ENCODE measurements at regions not wholly inside any gene's neighbourhood (a gene's known extent, or its start where the extent isn't known, plus 50 kb on each side); places are given as distances from the start of the nearest gene placed in this dataset.

GRCh38 chr9:87102126-87102525 lies 154.8 kb upstream of the GAS1 start:
- no peaks in the 10 kb centered on the region for H3K9me3 ChIP-seq (ENCODE audit: low read length)
- peaks cover 12% of the 10 kb centered on the region for H3K4me1 ChIP-seq (ENCODE audit: insufficient read depth, low read length)
- no peak overlapping the region for H3K27ac ChIP-seq (ENCODE audit: low read depth, low read length)
- H3K27me3 ChIP-seq (ENCODE audit: control insufficient read depth in 1 of 2, insufficient read depth in 2 of 2, low read length in 2 of 2), result no peaks in the 10 kb centered on the region
- no peak overlapping the region for H3K4me3 ChIP-seq (ENCODE audit: low read depth in 1 of 2, low read length in 2 of 2)
- no peaks in the 10 kb centered on the region for H3K36me3 ChIP-seq (ENCODE audit: insufficient read depth, low read length)
- H3K9ac ChIP-seq (ENCODE audit: low read length), result no peak overlapping the region

- H3K4me3 ChIP-seq (ENCODE audit: low read depth in 1 of 2, low read length in 2 of 2), result no peak overlapping the region
- no peaks in the 10 kb centered on the region for H3K9me3 ChIP-seq (ENCODE audit: low read length)
- no peaks in the 10 kb centered on the region for H3K27me3 ChIP-seq (ENCODE audit: control insufficient read depth in 1 of 2, insufficient read depth in 2 of 2, low read length in 2 of 2)
- no peak overlapping the region for H3K27ac ChIP-seq (ENCODE audit: low read depth, low read length)
- H3K4me1 ChIP-seq (ENCODE audit: insufficient read depth, low read length), result peaks cover 14% of the 10 kb centered on the region
- no peak overlapping the region for H3K9ac ChIP-seq (ENCODE audit: low read length)
- no peaks in the 10 kb centered on the region for H3K36me3 ChIP-seq (ENCODE audit: insufficient read depth, low read length)
Measured at GRCh38 chr9:87107072-87107471, 159.8 kb upstream of the GAS1 start.

GRCh38 chr9:87108661-87109060 lies 161.4 kb upstream of the GAS1 start:
- H3K4me3 ChIP-seq (ENCODE audit: low read depth in 1 of 2, low read length in 2 of 2), result no peak overlapping the region
- H3K4me1 ChIP-seq (ENCODE audit: insufficient read depth, low read length), result peaks cover 14% of the 10 kb centered on the region
- H3K27me3 ChIP-seq (ENCODE audit: control insufficient read depth in 1 of 2, insufficient read depth in 2 of 2, low read length in 2 of 2), result no peaks in the 10 kb centered on the region
- H3K9ac ChIP-seq (ENCODE audit: low read length), result no peak overlapping the region
- peak overlapping the region; percentile 21 for H3K27ac ChIP-seq (ENCODE audit: low read depth, low read length)
- H3K36me3 ChIP-seq (ENCODE audit: insufficient read depth, low read length), result no peaks in the 10 kb centered on the region
- no peaks in the 10 kb centered on the region for H3K9me3 ChIP-seq (ENCODE audit: low read length)

- Histone ChIP-seq H3K27me3 (ENCODE audit: control insufficient read depth in 1 of 2, insufficient read depth in 2 of 2, low read length in 2 of 2) (no peaks in the 10 kb centered on the region), H3K27ac (ENCODE audit: low read depth, low read length) (no peak overlapping the region)
Measured at GRCh38 chr9:87109231-87109631, 161.9 kb upstream of the GAS1 start.

GRCh38 chr9:87109851-87110250 lies 162.5 kb upstream of the GAS1 start:
- no peak overlapping the region for H3K4me3 ChIP-seq (ENCODE audit: low read depth in 1 of 2, low read length in 2 of 2)
- no peaks in the 10 kb centered on the region for H3K36me3 ChIP-seq (ENCODE audit: insufficient read depth, low read length)
- H3K27ac ChIP-seq (ENCODE audit: low read depth, low read length), result no peak overlapping the region
- peaks cover 14% of the 10 kb centered on the region for H3K4me1 ChIP-seq (ENCODE audit: insufficient read depth, low read length)
- H3K9me3 ChIP-seq (ENCODE audit: low read length), result no peaks in the 10 kb centered on the region
- no peak overlapping the region for H3K9ac ChIP-seq (ENCODE audit: low read length)
- no peaks in the 10 kb centered on the region for H3K27me3 ChIP-seq (ENCODE audit: control insufficient read depth in 1 of 2, insufficient read depth in 2 of 2, low read length in 2 of 2)

More at GRCh38 chr9:87109231-87109631, 161.9 kb upstream of the GAS1 start:
- peaks cover 14% of the 10 kb centered on the region for H3K4me1 ChIP-seq (ENCODE audit: insufficient read depth, low read length)
- H3K4me3 ChIP-seq (ENCODE audit: low read depth in 1 of 2, low read length in 2 of 2), result no peak overlapping the region
- H3K9me3 ChIP-seq (ENCODE audit: low read length), result no peaks in the 10 kb centered on the region
- no peaks in the 10 kb centered on the region for H3K36me3 ChIP-seq (ENCODE audit: insufficient read depth, low read length)
- H3K9ac ChIP-seq (ENCODE audit: low read length), result no peak overlapping the region

- Histone ChIP-seq H3K4me1 (ENCODE audit: insufficient read depth, low read length) (peaks cover 24% of the 10 kb centered on the region), H3K9ac (ENCODE audit: low read length) (no peak overlapping the region), H3K27me3 (ENCODE audit: control insufficient read depth in 1 of 2, insufficient read depth in 2 of 2, low read length in 2 of 2) (no peaks in the 10 kb centered on the region), H3K4me3 (ENCODE audit: low read depth in 1 of 2, low read length in 2 of 2) (no peak overlapping the region), H3K36me3 (ENCODE audit: insufficient read depth, low read length) (no peaks in the 10 kb centered on the region), H3K27ac (ENCODE audit: low read depth, low read length) (no peak overlapping the region), H3K9me3 (ENCODE audit: low read length) (no peaks in the 10 kb centered on the region)
Measured at GRCh38 chr9:87111010-87111409, 163.7 kb upstream of the GAS1 start.

GRCh38 chr9:87112656-87113055 lies 165.3 kb upstream of the GAS1 start:
- Histone ChIP-seq H3K4me3 (ENCODE audit: low read depth in 1 of 2, low read length in 2 of 2) (no peak overlapping the region), H3K27ac (ENCODE audit: low read depth, low read length) (no peak overlapping the region), H3K9ac (ENCODE audit: low read length) (no peak overlapping the region)

GRCh38 chr9:87113874-87114273 lies 166.6 kb upstream of the GAS1 start:
- Histone ChIP-seq H3K9ac (ENCODE audit: low read length) (no peak overlapping the region), H3K27ac (ENCODE audit: low read depth, low read length) (no peak overlapping the region), H3K9me3 (ENCODE audit: low read length) (no peaks in the 10 kb centered on the region), H3K4me1 (ENCODE audit: insufficient read depth, low read length) (peaks cover 31% of the 10 kb centered on the region), H3K36me3 (ENCODE audit: insufficient read depth, low read length) (no peaks in the 10 kb centered on the region), H3K27me3 (ENCODE audit: control insufficient read depth in 1 of 2, insufficient read depth in 2 of 2, low read length in 2 of 2) (no peaks in the 10 kb centered on the region), H3K4me3 (ENCODE audit: low read depth in 1 of 2, low read length in 2 of 2) (no peak overlapping the region)

More at GRCh38 chr9:87112656-87113055, 165.3 kb upstream of the GAS1 start:
- no peaks in the 10 kb centered on the region for H3K9me3 ChIP-seq (ENCODE audit: low read length)
- H3K4me1 ChIP-seq (ENCODE audit: insufficient read depth, low read length), result peaks cover 34% of the 10 kb centered on the region
- H3K36me3 ChIP-seq (ENCODE audit: insufficient read depth, low read length), result no peaks in the 10 kb centered on the region
- H3K27me3 ChIP-seq (ENCODE audit: control insufficient read depth in 1 of 2, insufficient read depth in 2 of 2, low read length in 2 of 2), result no peaks in the 10 kb centered on the region

GRCh38 chr9:87115785-87116184 lies 168.5 kb upstream of the GAS1 start:
- Histone ChIP-seq H3K4me1 (ENCODE audit: insufficient read depth, low read length) (peaks cover 41% of the 10 kb centered on the region), H3K27ac (ENCODE audit: low read depth, low read length) (no peak overlapping the region), H3K9ac (ENCODE audit: low read length) (no peak overlapping the region)

GRCh38 chr9:87116492-87116891 lies 169.2 kb upstream of the GAS1 start:
- Histone ChIP-seq H3K4me3 (ENCODE audit: low read depth in 1 of 2, low read length in 2 of 2) (no peak overlapping the region), H3K9me3 (ENCODE audit: low read length) (no peaks in the 10 kb centered on the region), H3K27ac (ENCODE audit: low read depth, low read length) (no peak overlapping the region), H3K9ac (ENCODE audit: low read length) (no peak overlapping the region), H3K4me1 (ENCODE audit: insufficient read depth, low read length) (peaks cover 48% of the 10 kb centered on the region), H3K27me3 (ENCODE audit: control insufficient read depth in 1 of 2, insufficient read depth in 2 of 2, low read length in 2 of 2) (no peaks in the 10 kb centered on the region), H3K36me3 (ENCODE audit: insufficient read depth, low read length) (no peaks in the 10 kb centered on the region)

More at GRCh38 chr9:87115785-87116184, 168.5 kb upstream of the GAS1 start:
- Histone ChIP-seq H3K4me3 (ENCODE audit: low read depth in 1 of 2, low read length in 2 of 2) (no peak overlapping the region), H3K9me3 (ENCODE audit: low read length) (no peaks in the 10 kb centered on the region), H3K27me3 (ENCODE audit: control insufficient read depth in 1 of 2, insufficient read depth in 2 of 2, low read length in 2 of 2) (no peaks in the 10 kb centered on the region), H3K36me3 (ENCODE audit: insufficient read depth, low read length) (no peaks in the 10 kb centered on the region)

GRCh38 chr9:87118594-87118993 lies 171.3 kb upstream of the GAS1 start:
- Histone ChIP-seq H3K27me3 (ENCODE audit: control insufficient read depth in 1 of 2, insufficient read depth in 2 of 2, low read length in 2 of 2) (no peaks in the 10 kb centered on the region), H3K9ac (ENCODE audit: low read length) (no peak overlapping the region), H3K27ac (ENCODE audit: low read depth, low read length) (peak overlapping the region; percentile 43), H3K4me1 (ENCODE audit: insufficient read depth, low read length) (peaks cover 67% of the 10 kb centered on the region), H3K4me3 (ENCODE audit: low read depth in 1 of 2, low read length in 2 of 2) (no peak overlapping the region), H3K9me3 (ENCODE audit: low read length) (no peaks in the 10 kb centered on the region), H3K36me3 (ENCODE audit: insufficient read depth, low read length) (no peaks in the 10 kb centered on the region)

- H3K27ac ChIP-seq (ENCODE audit: low read depth, low read length), result peak overlapping the region; percentile 82
Measured at GRCh38 chr9:87119328-87119881, 172.1 kb upstream of the GAS1 start.

More at GRCh38 chr9:87119328-87119881, 172.1 kb upstream of the GAS1 start:
- H3K27me3 ChIP-seq (ENCODE audit: control insufficient read depth in 1 of 2, insufficient read depth in 2 of 2, low read length in 2 of 2), result no peaks in the 10 kb centered on the region
- H3K9ac ChIP-seq (ENCODE audit: low read length), result no peak overlapping the region
- no peaks in the 10 kb centered on the region for H3K9me3 ChIP-seq (ENCODE audit: low read length)
- H3K4me1 ChIP-seq (ENCODE audit: insufficient read depth, low read length), result peaks cover 75% of the 10 kb centered on the region
- no peak overlapping the region for H3K4me3 ChIP-seq (ENCODE audit: low read depth in 1 of 2, low read length in 2 of 2)
- H3K36me3 ChIP-seq (ENCODE audit: insufficient read depth, low read length), result no peaks in the 10 kb centered on the region
